ENCODE measurements at regions not wholly inside any gene's neighbourhood (a gene's known extent, or its start where the extent isn't known, plus 50 kb on each side); places are given as distances from the start of the nearest gene placed in this dataset.

GRCh38 chr9:78568774-78569173, 271.8 kb downstream of the PSAT1 start:
- intact Hi-C loops (cut with DNase I; ENCODE audit: low total_unique reads) = loop anchor here (10.0 kb wide), 1 partner anchor 526 kb away; no protein-coding TSS in a partner anchor
- H3K27me3 ChIP-seq = no peaks in the 10 kb centered on the region
- no peak overlapping the region for H3K4me3 ChIP-seq
- H3K4me1 ChIP-seq = no peaks in the 10 kb centered on the region
- H3K36me3 ChIP-seq = no peaks in the 10 kb centered on the region
- H3K9me3 ChIP-seq = no peaks in the 10 kb centered on the region
- TF ChIP-seq POLR2A (IDR thresholded peaks at IDR 0.05) (no peak), CTCF (IDR thresholded peaks at IDR 0.05) (no peak)
- no peak overlapping the region for H3K27ac ChIP-seq
- no peak for DNase-seq

GRCh38 chr9:78572266-78572665, 275.3 kb downstream of the PSAT1 start:
- Histone ChIP-seq H3K4me3 (no peak overlapping the region), H3K4me1 (no peaks in the 10 kb centered on the region), H3K27ac (no peak overlapping the region), H3K36me3 (no peaks in the 10 kb centered on the region), H3K9me3 (no peaks in the 10 kb centered on the region), H3K27me3 (no peaks in the 10 kb centered on the region)
- intact Hi-C loops (cut with DNase I; ENCODE audit: low total_unique reads) = no loop called here
- DNase-seq = no peak
- TF ChIP-seq CTCF (IDR thresholded peaks at IDR 0.05) (no peak), POLR2A (IDR thresholded peaks at IDR 0.05) (no peak)

GRCh38 chr9:78573205-78573604, 276.3 kb downstream of the PSAT1 start:
- Histone ChIP-seq H3K4me1 (no peaks in the 10 kb centered on the region), H3K27me3 (no peaks in the 10 kb centered on the region), H3K9me3 (no peaks in the 10 kb centered on the region), H3K36me3 (no peaks in the 10 kb centered on the region), H3K27ac (no peak overlapping the region), H3K4me3 (no peak overlapping the region)
- no peak for DNase-seq
- TF ChIP-seq POLR2A (IDR thresholded peaks at IDR 0.05) = no peak
- no peak for TF ChIP-seq CTCF (IDR thresholded peaks at IDR 0.05)
- intact Hi-C loops (cut with DNase I; ENCODE audit: low total_unique reads) = no loop called here

GRCh38 chr9:78573669-78574068, 276.7 kb downstream of the PSAT1 start:
- TF ChIP-seq POLR2A (IDR thresholded peaks at IDR 0.05) (no peak), CTCF (IDR thresholded peaks at IDR 0.05) (no peak)
- Histone ChIP-seq H3K27ac (no peak overlapping the region), H3K4me3 (no peak overlapping the region), H3K36me3 (no peaks in the 10 kb centered on the region), H3K27me3 (no peaks in the 10 kb centered on the region), H3K9me3 (no peaks in the 10 kb centered on the region), H3K4me1 (no peaks in the 10 kb centered on the region)
- intact Hi-C loops (cut with DNase I; ENCODE audit: low total_unique reads) = no loop called here
- no peak for DNase-seq

- H3K4me3 ChIP-seq = no peak overlapping the region
- no peak for DNase-seq
- no peaks in the 10 kb centered on the region for H3K4me1 ChIP-seq
- H3K27me3 ChIP-seq = no peaks in the 10 kb centered on the region
- no peak overlapping the region for H3K27ac ChIP-seq
- TF ChIP-seq CTCF (IDR thresholded peaks at IDR 0.05) (no peak), POLR2A (IDR thresholded peaks at IDR 0.05) (no peak)
- intact Hi-C loops (cut with DNase I; ENCODE audit: low total_unique reads) = no loop called here
- no peaks in the 10 kb centered on the region for H3K9me3 ChIP-seq
- no peaks in the 10 kb centered on the region for H3K36me3 ChIP-seq
These were observed 277.6 kb downstream of the PSAT1 start for GRCh38 chr9:78574354-78575045.

Measured in uterus (tissue), 3 donors.